GM19463 (cell line): ENCODE measurements at regions not wholly inside any gene's neighbourhood (a gene's known extent, or its start where the extent isn't known, plus 50 kb on each side); places are given as distances from the start of the nearest gene placed in this dataset.
A peak's percentile ranks its signal among the peaks of the same experiment; 100 is the strongest.

Experiments
- ATAC-seq: cut with Tn5 transposase; IDR thresholded peaks from one replicate; pipeline ENCODE4 v1.9.1; 2021; ENCODE audit warnings: mild to moderate bottlenecking, moderate library complexity; ENCODE audit not compliant: unreplicated experiment

- ATAC-seq, result no peak
Observed at GRCh38 chr12:125650587-125650986, 585.4 kb downstream of the AACS start.

GRCh38 chr12:125651625-125652024 lies 586.4 kb downstream of the AACS start:
- no peak for ATAC-seq

DNA sequence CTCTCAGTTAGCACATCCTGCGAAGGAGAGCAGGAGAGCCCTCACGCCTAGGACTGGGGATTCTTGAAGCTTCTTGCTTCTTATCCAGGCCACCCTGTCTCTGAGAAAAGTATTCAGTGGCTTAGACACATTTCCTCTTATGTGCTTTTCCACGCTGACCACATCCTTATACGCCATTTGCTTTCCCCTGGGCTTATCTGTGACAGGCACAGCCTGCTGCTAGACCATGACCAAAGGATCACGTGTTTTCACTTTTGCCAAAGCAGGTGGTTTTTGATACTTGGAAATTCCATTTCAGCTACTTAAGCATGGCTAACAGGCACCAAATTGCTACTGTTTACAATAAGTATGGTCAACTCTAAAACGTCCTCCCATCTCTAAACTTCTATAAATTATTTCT lies 587.4 kb downstream of the AACS start:
- ATAC-seq, result no peak

GRCh38 chr12:125657681-125658080 lies 592.4 kb downstream of the AACS start:
- ATAC-seq, result no peak

DNA sequence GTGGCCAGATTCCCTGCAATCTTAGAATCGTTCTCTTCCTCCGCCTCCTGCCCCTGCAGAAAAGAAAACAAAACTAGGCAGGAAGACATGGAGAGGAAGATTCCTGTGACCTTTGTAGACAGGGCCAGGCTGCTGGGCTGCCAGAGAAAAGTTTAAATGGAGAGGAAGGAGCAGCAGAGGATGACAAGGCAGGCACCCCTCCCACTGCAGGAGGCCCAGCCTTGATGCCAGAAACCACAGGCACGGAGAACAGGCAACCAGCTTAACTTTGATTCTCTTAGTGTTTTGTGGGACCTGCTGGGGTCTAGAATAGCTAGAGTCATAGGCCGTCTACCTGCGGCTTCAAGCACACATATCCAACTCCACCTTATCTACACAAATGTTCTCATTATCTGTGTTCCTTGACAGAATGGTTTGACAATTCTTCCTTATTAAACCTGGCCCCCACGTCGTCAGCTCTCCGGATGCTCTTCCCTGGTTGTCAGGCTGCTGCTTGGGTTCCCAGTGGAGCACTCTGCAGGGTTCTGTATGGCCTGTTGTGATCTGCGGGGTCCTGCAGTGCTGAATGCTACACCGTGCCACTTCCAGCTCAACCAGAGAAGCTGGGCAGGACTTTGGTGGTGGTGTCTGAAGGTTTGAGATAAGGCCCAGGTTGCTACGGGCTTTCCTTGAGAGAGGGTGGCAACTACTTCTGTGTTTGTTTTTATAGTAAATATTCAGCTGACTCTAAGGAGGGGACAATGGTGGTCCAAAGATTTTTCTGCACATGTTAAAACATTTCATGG lies 609.5 kb downstream of the AACS start:
- no peak for ATAC-seq

- ATAC-seq, result no peak
Observed at GRCh38 chr12:125676366-125676765, 611.1 kb downstream of the AACS start.

GRCh38 chr12:125677829-125678228 lies 612.6 kb downstream of the AACS start:
- ATAC-seq, result no peak

GRCh38 chr12:125678589-125678993 lies 613.4 kb downstream of the AACS start:
- no peak for ATAC-seq

DNA sequence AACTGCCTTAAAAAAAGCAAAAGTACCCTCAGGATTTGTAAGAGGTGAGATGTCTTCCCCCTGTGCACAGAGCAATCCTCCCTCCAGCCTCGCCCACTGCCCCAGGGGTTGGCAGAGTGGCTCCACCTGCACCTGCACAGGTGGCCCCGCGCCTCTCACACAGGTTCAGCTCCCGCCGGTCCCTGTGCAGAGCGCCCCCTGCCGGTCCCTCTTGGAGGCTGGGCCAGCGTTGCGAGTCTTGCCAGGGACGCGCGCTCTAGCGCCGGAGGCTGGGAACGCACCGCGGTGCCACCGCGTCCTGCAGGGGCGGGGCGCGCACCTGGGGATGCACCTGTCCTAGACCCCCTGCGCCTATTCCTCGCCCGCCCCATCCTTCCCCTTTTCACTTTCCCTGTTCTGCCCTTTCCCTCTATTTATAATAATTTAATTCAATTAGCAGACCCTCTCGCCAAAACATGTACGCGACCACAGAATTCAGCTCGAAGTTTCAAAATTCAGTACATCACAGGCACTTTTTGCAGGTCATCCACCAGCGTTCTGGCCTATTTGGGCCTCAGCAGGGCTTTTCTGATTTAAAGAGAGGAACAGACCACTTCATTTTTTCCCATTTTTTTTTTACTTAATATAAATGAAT lies 618.6 kb downstream of the AACS start:
- peak; percentile 83 for ATAC-seq

GRCh38 chr12:125684968-125685790 lies 619.9 kb downstream of the AACS start:
- no peak for ATAC-seq

DNA sequence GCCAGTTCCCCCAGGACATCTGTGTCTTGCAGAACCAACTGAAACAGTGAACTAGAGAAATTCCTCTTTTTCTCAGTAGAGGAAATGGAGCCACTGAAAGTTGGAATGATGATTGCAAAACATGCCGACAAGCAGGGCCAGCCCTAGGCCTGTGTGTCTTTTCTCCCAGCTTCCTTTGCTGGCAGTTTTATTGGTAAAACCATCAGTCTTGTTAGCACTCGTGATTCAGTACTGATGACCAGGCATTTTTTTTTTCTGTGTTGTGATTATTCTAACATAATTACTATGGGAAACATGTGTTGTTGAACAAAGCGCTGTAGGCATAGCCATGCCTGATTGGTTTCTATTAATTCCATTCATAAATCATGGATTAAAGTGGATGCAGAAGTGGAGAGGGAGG lies 620.7 kb downstream of the AACS start:
- no peak for ATAC-seq

DNA sequence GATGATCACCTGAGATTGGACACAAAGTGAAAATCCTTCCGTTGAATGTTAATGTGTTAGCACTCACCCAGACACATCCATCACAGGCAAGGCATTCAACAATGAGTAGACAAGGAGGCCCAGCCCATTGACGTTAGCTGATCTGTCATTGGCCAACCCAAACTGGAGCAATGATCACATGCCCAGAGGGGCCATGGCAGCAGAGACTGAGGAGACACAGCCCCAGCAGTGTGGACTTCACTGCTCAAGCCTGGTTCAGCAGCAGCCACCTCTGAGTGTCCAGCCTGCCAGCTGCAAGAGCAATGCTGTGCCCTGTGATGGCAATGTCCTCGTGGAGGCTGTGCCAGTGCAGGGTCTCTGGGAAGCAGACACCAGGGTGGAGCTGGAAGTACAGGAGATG lies 622.2 kb downstream of the AACS start:
- no peak for ATAC-seq

DNA sequence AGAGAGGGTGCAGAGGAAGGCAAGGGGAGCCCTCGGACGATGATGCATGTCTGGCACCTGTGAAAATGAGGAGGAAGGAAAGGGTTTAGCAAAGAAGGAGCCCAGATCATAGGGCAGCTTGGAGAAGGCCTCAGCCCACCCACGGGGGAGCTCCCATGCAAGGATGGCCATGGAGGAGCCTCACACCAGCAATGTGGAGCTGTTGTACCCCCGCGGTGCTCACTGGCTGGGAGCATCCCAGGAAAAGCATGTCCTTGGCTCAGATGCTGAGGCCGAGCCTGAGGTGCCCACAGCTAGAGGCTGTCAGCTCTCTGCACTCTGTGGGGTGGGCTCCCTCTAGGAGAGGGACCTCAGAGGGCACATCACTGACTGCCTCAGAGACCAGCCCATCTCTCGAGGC lies 622.6 kb downstream of the AACS start:
- ATAC-seq, result no peak

DNA sequence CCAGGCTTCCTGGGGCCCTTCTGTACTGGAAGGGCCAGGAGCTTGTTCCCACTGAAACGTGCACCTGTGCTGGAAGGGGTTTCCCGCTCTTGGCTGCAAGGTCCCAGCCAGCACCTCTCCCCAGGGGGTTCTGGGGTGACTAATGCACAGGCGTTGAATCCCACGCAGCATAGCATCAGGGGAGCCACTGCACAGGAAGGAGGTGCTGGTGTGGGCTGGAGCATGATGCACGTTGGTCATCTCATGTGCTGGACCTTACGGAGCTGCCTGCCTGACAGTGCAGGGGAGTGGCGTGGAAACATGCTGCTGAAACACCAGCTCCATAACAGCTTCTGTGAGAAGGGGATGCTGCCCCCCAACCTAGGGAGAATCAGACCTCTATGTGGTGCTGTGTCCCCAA lies 623.0 kb downstream of the AACS start:
- no peak for ATAC-seq

DNA sequence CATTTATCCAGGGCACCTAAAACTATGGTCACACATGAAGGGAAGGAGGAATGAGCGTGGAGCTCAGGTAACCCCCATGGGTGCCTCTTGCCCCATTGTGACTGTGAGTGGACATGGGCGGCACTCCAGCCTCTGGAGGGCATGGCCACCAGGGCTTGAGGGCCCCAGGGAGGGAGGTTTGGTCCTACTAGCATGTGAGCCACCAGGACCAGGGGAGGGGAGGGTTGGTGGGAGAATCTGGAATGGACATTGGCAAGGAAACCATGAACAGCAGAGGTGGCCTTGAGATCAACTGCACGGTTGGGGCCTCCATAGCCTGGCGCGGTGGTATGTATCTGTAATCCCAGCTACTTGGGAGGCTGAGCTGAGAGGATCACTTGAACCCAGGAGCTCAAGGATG lies 623.6 kb downstream of the AACS start:
- ATAC-seq, result no peak

DNA sequence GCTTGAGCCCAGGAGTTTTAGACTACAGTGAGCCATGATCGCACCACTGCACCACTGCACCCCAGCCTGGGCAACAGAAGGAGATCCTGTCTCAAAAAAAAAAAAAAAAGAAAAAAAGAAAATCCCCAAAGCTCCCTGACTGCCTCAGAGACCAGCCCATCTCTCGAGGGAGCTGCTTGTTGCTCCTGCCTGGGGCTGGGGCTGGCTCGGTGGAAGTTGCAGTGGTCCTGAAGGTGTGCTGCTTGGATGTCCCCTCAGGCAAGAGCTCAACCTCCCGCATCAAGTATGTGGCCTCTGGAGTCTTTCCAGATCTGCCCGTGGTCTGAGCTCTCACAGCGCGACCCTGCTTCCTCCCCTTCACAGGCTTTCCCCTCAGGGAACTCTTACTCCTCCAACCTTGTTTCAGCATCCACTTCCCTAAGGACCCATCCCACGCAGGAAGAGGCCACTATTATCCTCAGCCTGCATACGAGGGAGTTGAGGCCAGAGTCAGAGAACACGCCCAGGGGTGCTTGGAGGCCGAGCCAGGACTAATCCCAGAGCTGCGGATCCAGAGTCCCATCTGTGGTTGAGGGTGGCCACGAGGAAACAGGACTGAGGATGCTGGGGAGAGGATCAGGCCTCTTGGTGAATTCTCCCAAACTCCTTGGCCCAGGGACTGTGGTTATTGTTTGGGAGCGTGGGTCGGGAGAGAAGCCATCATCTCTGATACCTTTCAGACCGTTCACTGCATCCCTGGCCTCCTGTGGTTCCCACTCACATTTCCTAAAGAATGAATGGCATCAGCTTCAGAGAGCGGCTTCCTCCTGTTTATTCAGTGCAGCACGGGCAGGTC lies 624.6 kb downstream of the AACS start:
- ATAC-seq, result no peak

GRCh38 chr12:125690841-125691240 lies 625.6 kb downstream of the AACS start:
- no peak for ATAC-seq

DNA sequence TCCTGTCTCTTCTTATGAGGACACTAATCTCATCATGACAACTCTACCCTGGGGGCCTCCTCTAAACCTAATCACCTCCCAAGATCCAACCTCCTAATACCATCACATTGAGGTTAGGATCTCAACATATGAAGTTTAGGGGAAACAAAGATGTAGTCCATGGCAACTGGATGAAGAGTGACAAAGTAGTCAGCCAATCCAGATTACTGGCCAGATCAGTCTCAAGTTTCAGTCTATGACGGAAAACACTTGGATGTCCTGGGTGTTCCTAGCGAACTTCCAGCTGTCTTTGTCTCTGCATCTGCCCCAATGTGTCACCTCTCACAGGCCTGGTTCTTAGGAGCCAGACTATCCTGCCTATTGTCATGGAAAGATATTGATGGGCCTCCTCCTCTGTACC lies 630.8 kb downstream of the AACS start:
- no peak for ATAC-seq

GRCh38 chr12:125704803-125705202 lies 639.6 kb downstream of the AACS start:
- ATAC-seq, result no peak

GRCh38 chr12:125720961-125721360 lies 655.7 kb downstream of the AACS start:
- ATAC-seq, result no peak

DNA sequence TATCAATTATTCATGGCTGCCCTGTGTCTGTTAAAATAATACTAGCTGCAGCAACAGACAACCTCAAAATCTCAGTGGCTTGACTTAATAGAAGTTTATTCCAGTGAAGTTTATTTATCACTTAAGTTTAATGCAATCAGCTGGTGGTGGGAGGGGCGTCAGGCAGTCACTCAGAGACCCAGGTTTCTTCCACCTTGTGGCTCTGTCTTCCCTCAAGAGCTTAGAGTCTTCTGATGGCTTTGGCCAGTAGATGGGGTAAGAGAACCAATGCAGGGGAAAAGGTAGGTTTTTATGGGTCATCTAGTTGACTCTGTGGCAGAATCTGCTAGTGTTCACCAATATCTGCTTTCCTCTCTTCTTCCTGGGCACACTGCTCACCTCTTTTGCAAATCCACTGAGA lies 668.9 kb downstream of the AACS start:
- ATAC-seq, result no peak
